HEK293T (cell line): ENCODE measurements at regions not wholly inside any gene's neighbourhood (a gene's known extent, or its start where the extent isn't known, plus 50 kb on each side); places are given as distances from the start of the nearest gene placed in this dataset.

Source experiments
- CTCF ChIA-PET: fragments of 350-600 bp; formaldehyde crosslinking; extraction: SDS; loops from one replicate; lab custom pipeline; 2021; ENCODE audit warnings: antibody characterized with exemption, inconsistent platforms; lab: Yijun Ruan, JAX
- POLR2A ChIA-PET: fragments of 350-600 bp; formaldehyde crosslinking; extraction: SDS; loops from one replicate; lab custom pipeline; 2020; ENCODE audit warnings: antibody characterized with exemption, inconsistent platforms; lab: Yijun Ruan, JAX
- DNase-seq: peaks from one replicate; pipeline ENCODE4 v3.0.0; 2012; ENCODE audit warnings: mixed read lengths; ENCODE audit errors: extremely low spot score
- ARNT ChIP-seq: fragments of 450-650 bp; IDR thresholded peaks from 2 replicates; pipeline ENCODE4 v1.6.1; 2017; ENCODE audit warnings: mild to moderate bottlenecking
- BHLHE40 ChIP-seq: fragments of 450-650 bp; IDR thresholded peaks from 2 replicates; pipeline ENCODE4 v1.6.1; 2016; ENCODE audit warnings: mild to moderate bottlenecking, moderate library complexity, borderline replicate concordance
- CTBP1 ChIP-seq: fragments of 450-650 bp; IDR thresholded peaks from 2 replicates; pipeline ENCODE4 v1.6.1; 2016; ENCODE audit warnings: borderline replicate concordance
- ELF4 ChIP-seq: fragments of 450-650 bp; IDR thresholded peaks from 2 replicates; pipeline ENCODE4 v1.6.1; 2017; ENCODE audit warnings: antibody characterized with exemption
- FOXA1 ChIP-seq: fragments of 450-650 bp; IDR thresholded peaks from 2 replicates; pipeline ENCODE4 v1.6.1; 2016; ENCODE audit warnings: mild to moderate bottlenecking
- FOXK2 ChIP-seq: fragments of 450-650 bp; IDR thresholded peaks from 2 replicates; pipeline ENCODE4 v1.6.1; 2016; ENCODE audit warnings: mild to moderate bottlenecking
- FOXM1 ChIP-seq: fragments of 450-650 bp; IDR thresholded peaks from 2 replicates; pipeline ENCODE4 v1.6.1; 2017; ENCODE audit warnings: mild to moderate bottlenecking, borderline replicate concordance
- HDGF ChIP-seq: fragments of 450-650 bp; IDR thresholded peaks from 2 replicates; pipeline ENCODE4 v1.6.1; 2017; ENCODE audit warnings: antibody characterized with exemption, borderline replicate concordance
- L3MBTL2 ChIP-seq: fragments of 450-650 bp; conservative IDR thresholded peaks from 2 replicates; pipeline ENCODE4 v1.6.1; 2016; ENCODE audit warnings: mild to moderate bottlenecking
- LEF1 ChIP-seq: fragments of 450-650 bp; IDR thresholded peaks from 2 replicates; pipeline ENCODE4 v1.6.1; 2017; ENCODE audit warnings: mild to moderate bottlenecking, borderline replicate concordance
- NFRKB ChIP-seq: fragments of 450-650 bp; IDR thresholded peaks from 2 replicates; pipeline ENCODE4 v1.6.1; 2016; ENCODE audit warnings: mild to moderate bottlenecking, moderate library complexity
- SP1 ChIP-seq: fragments of 450-650 bp; IDR thresholded peaks from 2 replicates; pipeline ENCODE4 v1.6.1; 2017
- SUZ12 ChIP-seq: fragments of 450-650 bp; IDR thresholded peaks from 2 replicates; pipeline ENCODE4 v1.6.1; 2016; ENCODE audit warnings: mild to moderate bottlenecking
- TARDBP ChIP-seq: fragments of 450-650 bp; IDR thresholded peaks from 2 replicates; pipeline ENCODE4 v1.6.1; 2016
- ZNF384 ChIP-seq: fragments of 450-650 bp; IDR thresholded peaks from 2 replicates; pipeline ENCODE4 v1.6.1; 2016
- TF ChIP-seq, protein P1 (sequence below): fragments of 450-650 bp; IDR thresholded peaks from 2 replicates; pipeline ENCODE4 v1.6.1; 2016

DNA sequence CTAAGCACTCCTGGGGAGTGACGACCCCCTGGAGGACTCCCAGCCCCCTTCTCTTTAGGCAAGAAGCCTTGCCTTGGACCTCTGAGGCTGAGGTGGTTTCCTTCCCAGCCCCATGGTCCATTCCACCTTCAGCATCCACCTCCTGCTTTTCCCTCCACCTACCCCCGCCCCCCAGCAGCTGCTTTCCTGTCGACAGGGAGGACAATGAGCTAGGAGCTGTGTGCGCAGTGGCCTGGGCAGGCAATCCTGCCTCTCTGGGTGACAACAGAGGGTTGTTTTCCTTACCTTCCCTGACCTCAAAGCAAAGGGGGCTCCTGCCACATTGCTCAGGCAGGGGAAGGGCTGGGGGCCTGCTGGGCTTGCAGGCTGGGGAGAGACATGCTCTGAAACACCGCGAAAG is 123.5 kb downstream of the BCOR start:
- TF ChIP-seq CTBP1 (no peak), FOXA1 (no peak), SUZ12 (no peak), SP1 (no peak), LEF1 (no peak), ARNT (no peak), FOXK2 (no peak), ELF4 (no peak), ZNF384 (no peak), L3MBTL2 (no peak), BHLHE40 (no peak), FOXM1 (no peak), NFRKB (no peak), TARDBP (no peak)
- TF ChIP-seq, protein P1, sequence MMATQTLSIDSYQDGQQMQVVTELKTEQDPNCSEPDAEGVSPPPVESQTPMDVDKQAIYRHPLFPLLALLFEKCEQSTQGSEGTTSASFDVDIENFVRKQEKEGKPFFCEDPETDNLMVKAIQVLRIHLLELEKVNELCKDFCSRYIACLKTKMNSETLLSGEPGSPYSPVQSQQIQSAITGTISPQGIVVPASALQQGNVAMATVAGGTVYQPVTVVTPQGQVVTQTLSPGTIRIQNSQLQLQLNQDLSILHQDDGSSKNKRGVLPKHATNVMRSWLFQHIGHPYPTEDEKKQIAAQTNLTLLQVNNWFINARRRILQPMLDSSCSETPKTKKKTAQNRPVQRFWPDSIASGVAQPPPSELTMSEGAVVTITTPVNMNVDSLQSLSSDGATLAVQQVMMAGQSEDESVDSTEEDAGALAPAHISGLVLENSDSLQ: no peak
- CTCF ChIA-PET: no interaction called here
- DNase-seq: no peak
- POLR2A ChIA-PET: no interaction called here

GRCh38 chrX:39975101-39975925 is 122.4 kb downstream of the BCOR start:
- ChIA-PET CTCF (no interaction called here), POLR2A (no interaction called here)
- TF ChIP-seq LEF1: no peak
- no peak for DNase-seq

- ChIA-PET POLR2A (interaction anchor here (1.5 kb wide), 1 partner anchor 31 kb away, joined by 4 read pairs; no protein-coding TSS in a partner anchor), CTCF (no interaction called here)
- TF ChIP-seq L3MBTL2: no peak
- no peak for TF ChIP-seq FOXM1
- DNase-seq: no peak
Observed at GRCh38 chrX:39981946-39982345, 115.8 kb downstream of the BCOR start.

DNA sequence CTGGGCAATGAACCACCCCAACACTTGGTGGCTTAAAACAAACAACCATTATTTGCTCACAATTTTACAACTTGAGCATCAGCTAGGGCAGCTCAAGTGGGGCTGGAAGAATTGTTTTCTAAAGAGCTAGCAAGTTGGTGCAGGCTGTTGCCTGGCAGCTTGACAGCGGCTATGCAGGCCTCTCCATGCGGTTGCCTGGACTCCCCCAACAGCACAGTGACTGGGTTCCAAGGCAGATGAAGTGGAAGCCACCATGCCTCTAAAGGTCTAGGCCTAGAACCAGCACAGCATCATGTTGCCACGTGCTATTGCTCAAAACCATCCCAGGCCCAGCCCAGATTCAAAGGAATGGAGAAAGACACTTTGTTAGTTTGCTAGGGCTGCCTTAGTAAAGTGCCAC is 114.8 kb downstream of the BCOR start:
- CTCF ChIA-PET: no interaction called here
- POLR2A ChIA-PET: interaction anchor here (1.5 kb wide), 1 partner anchor 30 kb away, joined by 4 read pairs; no protein-coding TSS in a partner anchor
- DNase-seq: no peak
- TF ChIP-seq, protein P1: no peak
- TF ChIP-seq L3MBTL2: no peak

- POLR2A ChIA-PET: no interaction called here
- DNase-seq: no peak
- TF ChIP-seq CTBP1 (no peak), BHLHE40 (no peak), HDGF (no peak), SP1 (no peak), L3MBTL2 (no peak), FOXM1 (no peak), LEF1 (no peak), ELF4 (no peak)
- TF ChIP-seq, protein P1: no peak
- CTCF ChIA-PET: no interaction called here
Observed at GRCh38 chrX:39983715-39984114, 114.0 kb downstream of the BCOR start.

DNA sequence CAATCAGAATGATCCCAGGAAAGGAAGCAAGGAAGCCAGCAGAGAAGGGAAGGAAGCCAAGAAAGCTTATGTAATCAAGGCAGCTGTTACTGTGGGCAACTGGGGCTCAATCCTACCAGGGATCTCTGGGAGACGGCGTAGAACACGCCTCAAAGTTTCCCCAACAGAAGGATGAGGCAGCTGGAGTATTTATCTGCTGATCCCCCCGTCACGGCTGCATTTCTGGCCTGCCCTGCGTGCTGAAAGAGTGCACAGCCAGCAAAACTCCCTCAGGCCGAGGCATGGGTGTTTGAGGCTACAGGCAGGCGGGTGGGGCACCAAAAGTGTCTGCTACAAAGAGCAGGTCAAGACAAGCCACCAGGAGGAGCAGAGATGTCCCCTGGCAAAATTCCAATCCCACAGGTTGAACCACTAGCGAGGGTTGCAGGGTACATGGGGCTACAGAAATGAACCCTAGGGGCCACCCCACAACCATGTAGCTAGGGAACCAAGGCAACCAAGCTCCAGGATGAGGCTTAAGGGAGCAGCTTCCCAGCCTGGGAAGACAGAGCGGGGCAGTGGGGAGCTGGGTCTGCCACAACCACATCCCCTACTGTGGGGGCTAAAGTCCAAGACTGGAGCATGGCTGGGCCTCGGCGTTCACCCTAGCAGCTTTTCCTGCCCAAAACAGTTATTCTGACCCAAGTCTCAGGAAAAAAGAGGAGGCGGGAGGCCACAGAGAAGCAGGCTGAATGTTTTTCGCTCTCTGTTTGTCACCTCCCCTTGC is 113.4 kb downstream of the BCOR start:
- POLR2A ChIA-PET: no interaction called here
- CTCF ChIA-PET: no interaction called here
- DNase-seq: no peak
- TF ChIP-seq SP1 (no peak), LEF1 (no peak), TARDBP (no peak), BHLHE40 (no peak), FOXM1 (no peak), SUZ12 (no peak), NFRKB (no peak), FOXK2 (no peak), ARNT (no peak), L3MBTL2 (no peak), ELF4 (no peak), CTBP1 (no peak), FOXA1 (no peak), ZNF384 (no peak), HDGF (no peak)
- TF ChIP-seq, protein P1: no peak
